Left cardiac atrium (tissue), 4 donors: ENCODE measurements at regions not wholly inside any gene's neighbourhood (a gene's known extent, or its start where the extent isn't known, plus 50 kb on each side); places are given as distances from the start of the nearest gene placed in this dataset.
A peak's percentile ranks its signal among the peaks of the same experiment; 100 is the strongest.

Experiments used
- ATAC-seq, 2 donors: fragments of 200-7000 bp; cut with Tn5 transposase; one replicate each; pipeline ENCODE4 v1.9.1; 2020; ENCODE audit warnings: mild to moderate bottlenecking in 2 of 2, moderate library complexity in 2 of 2
- DNase-seq: peaks from one replicate; pipeline ENCODE4 v3.0.0-alpha.2; 2020
- intact Hi-C, 2 donors: fragments of 100-400 bp; cut with DNase I; formaldehyde crosslinking; loops; one replicate each; pipeline versions ENCODE4 v1.14.1 to v1.15.1; 2022 to 2023
- microRNA-seq, 2 donors: library from miRNA; unstranded; fragments of <30 nt; microRNA quantifications; one replicate each; pipeline ENCODE4 v1.2.0, GENCODE V29; 2020
- donor health status: DM: no; HTN: yes; CAD: no.
- donor health status: DM: no; HTN: yes; CAD: no; lungs with severe emphysema.
- donor health status: DM: yes; HTN: yes; CAD: no.
- donor health status: Dilated cardiomyopathy.

- DNase-seq = no peak
- intact Hi-C loops = no loop called here
- peak in 1 of 2 donors; percentile 53 for ATAC-seq
Measured at GRCh38 chr1:168371477-168371876, 90.8 kb downstream of the TBX19 start.

GRCh38 chr1:168370586-168370985, 89.9 kb downstream of the TBX19 start:
- no peak for DNase-seq
- intact Hi-C loops = no loop called here
- ATAC-seq = no peak

DNA sequence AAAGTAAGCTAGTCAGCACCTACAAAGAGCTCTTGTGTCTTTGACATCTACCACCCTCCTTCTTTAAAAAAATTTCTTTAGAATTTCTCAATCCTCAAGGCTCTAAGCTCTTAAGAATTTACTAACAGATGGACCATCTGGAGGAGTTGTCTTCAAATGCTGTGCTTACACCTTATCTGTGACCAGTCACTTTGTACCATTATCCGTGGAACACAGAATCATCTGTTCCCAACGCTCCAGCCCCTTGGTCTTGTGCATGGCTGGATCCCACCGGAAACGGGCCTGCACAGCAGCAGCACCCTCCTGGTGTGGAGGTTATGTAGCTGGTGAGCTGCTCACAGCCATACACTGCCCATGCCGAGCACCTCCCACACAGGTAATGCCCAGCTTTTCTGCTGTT, 89.0 kb downstream of the TBX19 start:
- ATAC-seq (no peak), DNase-seq (no peak)
- intact Hi-C loops = no loop called here

DNA sequence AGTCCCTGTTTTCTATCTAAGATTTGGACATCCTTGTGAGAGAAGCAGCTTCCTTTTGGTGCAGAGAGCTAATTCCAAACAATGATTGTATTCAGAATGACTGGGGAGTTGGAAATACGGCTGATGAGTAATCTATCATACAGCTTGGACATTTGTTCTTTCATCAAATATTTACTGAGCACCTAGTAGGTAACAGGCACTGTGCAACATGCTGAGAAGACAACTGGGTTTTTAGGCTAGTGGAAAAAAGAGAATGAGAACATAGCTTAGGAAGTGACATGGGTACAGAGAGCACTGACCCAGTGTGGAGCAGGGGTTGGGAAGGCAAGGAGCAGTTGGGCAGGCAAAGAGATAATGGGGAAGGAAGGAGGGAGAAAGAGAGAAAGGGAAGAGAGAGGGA, 87.5 kb downstream of the TBX19 start:
- ATAC-seq (no peak), DNase-seq (no peak)
- intact Hi-C loops = no loop called here

DNA sequence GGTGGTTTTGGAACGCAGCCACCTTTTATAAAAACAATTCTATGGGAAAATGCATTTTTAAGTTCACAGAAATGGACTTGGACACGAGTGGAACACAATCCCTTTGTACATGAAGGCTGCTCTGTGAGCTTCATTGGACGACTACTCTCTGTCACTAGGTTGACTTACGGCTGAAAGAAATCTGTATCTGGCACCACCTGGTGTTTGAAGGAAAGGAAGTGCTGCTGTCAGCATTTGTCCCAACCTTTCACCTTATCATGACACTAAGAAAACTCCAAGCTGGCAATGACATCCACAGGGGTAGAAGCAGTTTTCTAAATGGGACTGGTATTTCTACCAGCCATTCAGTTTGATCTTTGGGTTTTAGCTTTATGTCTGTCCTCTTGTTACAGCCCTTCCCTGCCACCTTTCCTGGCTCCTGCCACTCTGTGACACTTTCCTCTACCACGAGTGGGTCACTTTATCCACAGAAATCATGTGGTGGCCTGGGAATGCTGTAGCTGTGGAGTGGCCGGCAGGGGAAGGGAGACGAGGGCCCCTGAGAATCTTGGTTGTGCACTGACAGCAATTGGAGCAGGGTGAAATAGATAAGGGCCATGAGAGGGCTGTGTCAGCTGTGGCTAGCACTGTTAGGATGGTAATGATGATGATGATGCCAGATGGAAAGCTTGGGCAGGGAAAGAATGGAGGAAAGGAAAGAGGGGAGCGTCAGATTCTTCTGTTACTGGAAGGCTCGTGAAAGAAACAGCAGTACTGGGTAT, 85.2 kb downstream of the TBX19 start:
- no peak for ATAC-seq
- DNase-seq = no peak
- intact Hi-C loops = no loop called here

Small RNA genes lying in the stretch of these regions (microRNA-seq; reads per million reads assigned to microRNA genes)
- 0 reads per million in 2 donors for gene MIR557
